H1 (cell line): ENCODE measurements at regions not wholly inside any gene's neighbourhood (a gene's known extent, or its start where the extent isn't known, plus 50 kb on each side); places are given as distances from the start of the nearest gene placed in this dataset.

ENCODE experiments used
- CTCF ChIA-PET: fragments of 300-600 bp; sonication (Branson Sonifier 250); formaldehyde crosslinking; loops from one replicate; lab custom pipeline; 2021; ENCODE audit not compliant: partially characterized antibody; lab: Charles Lee
- POLR2A ChIA-PET: fragments of 300-600 bp; sonication (Branson Sonifier 250); formaldehyde crosslinking; loops from one replicate; lab custom pipeline; 2021; ENCODE audit warnings: inconsistent platforms; ENCODE audit not compliant: partially characterized antibody; lab: Charles Lee
- DNase-seq, 2 experiments: peaks; one replicate each; pipeline versions ENCODE4 v3.0.0 to v3.0.0-alpha.2; 2010 to 2022; ENCODE audit warnings: low spot score in 2 of 2, low read depth in 1 of 2, mixed read lengths in 1 of 2
- FAIRE-seq: peaks from 2 replicates; lab custom pipeline; 2011; peaks lifted over from hg19 to GRCh38; lab: Jason Lieb, UNC
- H2AFZ ChIP-seq: 2 replicates; pipeline ENCODE4 v1.8.1; 2012; ENCODE audit warnings: low read length, inconsistent platforms
- H2AK5ac ChIP-seq: 2 replicates; pipeline ENCODE4 v1.6.1; 2013; ENCODE audit warnings: low read depth, low read length
- H2BK120ac ChIP-seq: replicated peaks from 2 replicates; pipeline ENCODE3; 2013; ENCODE audit warnings: low read depth, low read length, inconsistent platforms
- H2BK12ac ChIP-seq: 2 replicates; pipeline ENCODE4 v1.6.1; 2013; ENCODE audit warnings: low read depth, low read length
- H2BK15ac ChIP-seq: 2 replicates; pipeline ENCODE4 v1.6.1; 2013; ENCODE audit warnings: low read length
- H2BK20ac ChIP-seq: 2 replicates; pipeline ENCODE4 v1.6.1; 2013; ENCODE audit warnings: low read length
- H2BK5ac ChIP-seq: 2 replicates; pipeline ENCODE4 v1.6.1; 2013; ENCODE audit warnings: low read depth, low read length
- H3K14ac ChIP-seq: 2 replicates; pipeline ENCODE4 v1.6.1; 2013; ENCODE audit warnings: inconsistent platforms; ENCODE audit not compliant: insufficient read length
- H3K18ac ChIP-seq: 2 replicates; pipeline ENCODE4 v1.6.1; 2013; ENCODE audit warnings: low read length; ENCODE audit errors: extremely low read depth
- H3K23ac ChIP-seq: 2 replicates; pipeline ENCODE4 v1.6.1; 2013; ENCODE audit warnings: inconsistent platforms; ENCODE audit not compliant: insufficient read length
- H3K23me2 ChIP-seq: 2 replicates; pipeline ENCODE4 v1.6.1; 2013; ENCODE audit warnings: low read depth, low read length
- H3K27ac ChIP-seq: 2 replicates; pipeline ENCODE4 v1.6.1; 2011; ENCODE audit warnings: low read depth, low read length, inconsistent platforms
- H3K27me3 ChIP-seq, 4 experiments: replicated peaks in 1 of 4; 1 replicate in 1 of 4; 2 replicates in 3 of 4; pipeline versions ENCODE4 v1.6.1 to v1.8.1; 2011 to 2013; ENCODE audit warnings: low read length in 3 of 4, mild to moderate bottlenecking in 3 of 4, inconsistent platforms in 2 of 4, mixed read lengths in 2 of 4, moderate library complexity in 1 of 4; ENCODE audit not compliant: control insufficient read depth in 3 of 4, insufficient read depth in 3 of 4; ENCODE audit errors: extremely low read depth in 1 of 4
- H3K36me3 ChIP-seq, 4 experiments: 2 replicates each; pipeline versions ENCODE4 v1.6.1 to v1.8.1; 2011 to 2013; ENCODE audit warnings: mild to moderate bottlenecking in 4 of 4, low read length in 3 of 4, moderate library complexity in 2 of 4, control low read depth in 1 of 4, inconsistent platforms in 1 of 4; ENCODE audit not compliant: insufficient read depth in 4 of 4, control insufficient read depth in 2 of 4
- H3K4ac ChIP-seq: replicated peaks from 2 replicates; pipeline ENCODE3; 2013; ENCODE audit warnings: low read length, low read depth, mixed read lengths, inconsistent platforms; ENCODE audit not compliant: insufficient read length
- H3K4me1 ChIP-seq, 4 experiments: replicated peaks in 1 of 4; 1 replicate in 1 of 4; 2 replicates in 3 of 4; pipeline versions ENCODE4 v1.6.1 to v1.8.1; 2011 to 2013; ENCODE audit warnings: low read length in 3 of 4, inconsistent platforms in 2 of 4, mixed read lengths in 1 of 4; ENCODE audit not compliant: insufficient read depth in 4 of 4, control insufficient read depth in 3 of 4
- H3K4me2 ChIP-seq, 2 experiments: 2 replicates each; pipeline versions ENCODE4 v1.6.1 to v1.8.1; 2011 to 2013; ENCODE audit warnings: low read depth in 2 of 2, low read length in 2 of 2, control low read depth in 1 of 2, inconsistent platforms in 1 of 2, mild to moderate bottlenecking in 1 of 2; ENCODE audit not compliant: insufficient read depth in 1 of 2
- H3K4me3 ChIP-seq, 4 experiments: fragments of 200-600, 300-600 bp in 1 of 4; sonication (generic), shearing (Covaris generic), sonication (Bioruptor Twin) in 1 of 4; 2 replicates each; pipeline versions ENCODE4 v1.5.1 to v1.8.1; 2011 to 2016; ENCODE audit warnings: low read length in 4 of 4, low read depth in 3 of 4, control low read depth in 2 of 4, inconsistent platforms in 2 of 4, mild to moderate bottlenecking in 2 of 4, mixed read lengths in 1 of 4, moderate library complexity in 1 of 4; ENCODE audit not compliant: insufficient read depth in 2 of 4; ENCODE audit errors: extremely low read depth in 1 of 4
- H3K56ac ChIP-seq: replicated peaks from 2 replicates; pipeline ENCODE3; 2013; ENCODE audit warnings: low read depth, mild to moderate bottlenecking, mixed read lengths, low read length, inconsistent platforms; ENCODE audit not compliant: insufficient read length
- H3K79me1 ChIP-seq: 2 replicates; pipeline ENCODE4 v1.6.1; 2013; ENCODE audit warnings: low read depth, low read length, control low read depth
- H3K79me2 ChIP-seq, 2 experiments: 2 replicates each; pipeline versions ENCODE4 v1.6.1 to v1.8.1; 2012 to 2013; ENCODE audit warnings: low read length in 2 of 2, mild to moderate bottlenecking in 2 of 2, inconsistent platforms in 1 of 2; ENCODE audit not compliant: insufficient read depth in 2 of 2, control insufficient read depth in 1 of 2
- H3K9ac ChIP-seq, 4 experiments: replicated peaks in 1 of 4; 1 replicate in 1 of 4; 2 replicates in 3 of 4; pipeline versions ENCODE4 v1.6.1 to v1.8.1; 2011 to 2013; ENCODE audit warnings: low read depth in 3 of 4, low read length in 3 of 4, control low read depth in 2 of 4, mild to moderate bottlenecking in 2 of 4, moderate library complexity in 2 of 4, inconsistent platforms in 1 of 4; ENCODE audit errors: extremely low read depth in 1 of 4
- H3K9me3 ChIP-seq, 2 experiments: 2 replicates each; pipeline versions ENCODE4 v1.6.1 to v1.8.1; 2012 to 2013; ENCODE audit warnings: mild to moderate bottlenecking in 2 of 2, moderate library complexity in 2 of 2, control low read depth in 1 of 2, inconsistent platforms in 1 of 2, low read depth in 1 of 2, low read length in 1 of 2, mixed read lengths in 1 of 2; ENCODE audit not compliant: insufficient read depth in 2 of 2
- H4K20me1 ChIP-seq, 2 experiments: replicated peaks in 1 of 2; 2 replicates each; pipeline versions ENCODE3 to v1.8.1; 2011 to 2013; ENCODE audit warnings: inconsistent platforms in 2 of 2, low read length in 2 of 2, mild to moderate bottlenecking in 1 of 2; ENCODE audit not compliant: insufficient read depth in 2 of 2, control insufficient read depth in 1 of 2
- H4K5ac ChIP-seq: 2 replicates; pipeline ENCODE4 v1.6.1; 2013; ENCODE audit warnings: low read length, low read depth, mixed read lengths, inconsistent platforms; ENCODE audit not compliant: insufficient read length
- H4K8ac ChIP-seq: 2 replicates; pipeline ENCODE4 v1.8.0; 2013; ENCODE audit warnings: mild to moderate bottlenecking, moderate library complexity, low read length, inconsistent platforms; ENCODE audit not compliant: insufficient read depth; ENCODE audit errors: extremely low read depth
- H4K91ac ChIP-seq: replicated peaks from 2 replicates; pipeline ENCODE3; 2013; ENCODE audit warnings: low read length, mixed read lengths, inconsistent platforms; ENCODE audit not compliant: insufficient read length
- CTBP2 ChIP-seq: IDR thresholded peaks from 2 replicates; pipeline ENCODE4 v1.7.0; 2011; ENCODE audit warnings: borderline replicate concordance, mild to moderate bottlenecking, moderate library complexity, mixed read lengths, low read length; ENCODE audit not compliant: insufficient read depth, insufficient read length
- RAD21 ChIP-seq, 2 experiments: IDR thresholded peaks in 1 of 2; conservative IDR thresholded peaks in 1 of 2; 2 replicates each; pipeline ENCODE4 v1.6.1; 2011; ENCODE audit warnings: low read depth in 2 of 2, low read length in 2 of 2, improper control_type of control experiment in 1 of 2, inconsistent platforms in 1 of 2, mild to moderate bottlenecking in 1 of 2, moderate library complexity in 1 of 2
- SAP30 ChIP-seq: fragments of 300-600 bp; sonication (generic); IDR thresholded peaks from 2 replicates; pipeline ENCODE4 v1.7.1; 2012; ENCODE audit warnings: low read length, moderate library complexity, mild to moderate bottlenecking, inconsistent platforms; ENCODE audit not compliant: insufficient read depth, insufficient replicate concordance
- SIX5 ChIP-seq: IDR thresholded peaks from 2 replicates; pipeline ENCODE4 v1.6.1; 2011; ENCODE audit warnings: mild to moderate bottlenecking, low read depth, low read length
- SRF ChIP-seq: IDR thresholded peaks from 2 replicates; pipeline ENCODE4 v1.6.1; 2011; ENCODE audit warnings: mild to moderate bottlenecking, low read depth, low read length, moderate library complexity
- WGBS, 2 experiments: shearing (Covaris generic) in 1 of 2; methylation state at CpG; one replicate each; pipeline versions ENCODE4 v1.1.6 to v1.1.7; 2013 to 2015; ENCODE audit warnings: low lambda C conversion rate in 2 of 2, mixed read lengths in 2 of 2, inconsistent platforms in 1 of 2, low coverage in 1 of 2, missing lambda C conversion rate in 1 of 2; ENCODE audit not compliant: insufficient replicate concordance in 2 of 2, insufficient coverage in 1 of 2, insufficient read length in 1 of 2; ENCODE audit errors: extremely low coverage in 1 of 2, missing lambda C conversion rate in 1 of 2; 5-methylcytosine and 5-hydroxymethylcytosine counted together

- Histone ChIP-seq H3K79me2 (no peaks in the 10 kb centered on the region), H3K4me3 (no peak overlapping the region), H2AK5ac (no peak overlapping the region), H3K23ac (no peak overlapping the region), H2BK120ac (no peak overlapping the region), H3K4ac (no peak overlapping the region), H3K18ac (no peak overlapping the region), H2BK20ac (no peak overlapping the region), H4K5ac (no peak overlapping the region), H4K20me1 (no peaks in the 10 kb centered on the region), H3K27me3 (no peaks in the 10 kb centered on the region), H4K8ac (no peak overlapping the region), H4K91ac (no peak overlapping the region), H2BK15ac (no peak overlapping the region), H2AFZ (no peak overlapping the region), H2BK12ac (no peak overlapping the region), H3K4me2 (no peak overlapping the region), H3K27ac (no peak overlapping the region), H3K23me2 (no peaks in the 10 kb centered on the region), H3K56ac (no peak overlapping the region), H3K9ac (no peak overlapping the region), H3K36me3 (no peaks in the 10 kb centered on the region; a peak in 1 of 8 replicates), H3K4me1 (peaks cover 0 to 3% (median under 1%) of the 10 kb centered on the region in 4 experiments; a peak in 2 of 7 replicates), H3K14ac (no peak overlapping the region), H3K79me1 (no peaks in the 10 kb centered on the region), H2BK5ac (no peak overlapping the region), H3K9me3 (no peaks in the 10 kb centered on the region)
- WGBS, 2 experiments, result 90% methylated on average over 7 of the region's 7 CpGs; no CpG with 5 or more reads in 1 of the 2 experiments
- FAIRE-seq (no peak), DNase-seq (no peak)
- TF ChIP-seq CTBP2, result no peak
- TF ChIP-seq SRF, result no peak
- no peak for TF ChIP-seq SAP30
- TF ChIP-seq RAD21 (IDR thresholded peaks at IDR 0.05 in 1 of 2, conservative IDR thresholded peaks at IDR 0.05 in 1 of 2; ENCODE audit: low read depth in 2 of 2, low read length in 2 of 2), result no peak
- TF ChIP-seq SIX5, result no peak
- ChIA-PET POLR2A (interaction anchor here (0.7 kb wide), 1 partner anchor 422 kb away, joined by 3 read pairs; no protein-coding TSS in a partner anchor), CTCF (no interaction called here)
Measured at GRCh38 chr18:25470062-25470461, 118.1 kb upstream of the ZNF521 start.
